ENCODE measurements at regions not wholly inside any gene's neighbourhood (a gene's known extent, or its start where the extent isn't known, plus 50 kb on each side); places are given as distances from the start of the nearest gene placed in this dataset.

DNA sequence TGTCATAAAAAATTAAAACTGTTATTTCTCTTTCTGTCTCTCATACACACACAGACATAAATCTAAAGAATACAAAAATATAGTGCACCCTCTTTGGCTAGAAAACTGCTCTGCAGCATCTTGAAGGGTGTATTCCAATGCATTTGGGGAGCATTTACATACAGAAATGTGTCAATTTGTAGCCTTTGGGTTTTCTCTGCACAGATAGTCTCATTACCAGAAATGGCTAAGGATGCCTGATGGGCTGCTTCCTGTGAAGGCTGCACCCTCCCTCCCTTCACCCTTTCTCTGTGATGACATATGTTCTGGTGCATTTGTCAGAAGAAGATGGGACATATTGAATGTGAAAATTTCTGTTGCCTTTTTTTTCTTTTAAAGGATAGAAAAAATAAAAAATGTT lies 1239.3 kb downstream of the CDH11 start:
- TF ChIP-seq POLR2AphosphoS5 (IDR thresholded peaks at IDR 0.05; ENCODE audit: borderline replicate concordance, low read depth, low read length) (no peak), EZH2 (IDR thresholded peaks at IDR 0.05) (no peak)

Measured in SK-N-MC (cell line).